Eye (tissue), 1 donor: ENCODE measurements at regions not wholly inside any gene's neighbourhood (a gene's known extent, or its start where the extent isn't known, plus 50 kb on each side); places are given as distances from the start of the nearest gene placed in this dataset.
A peak's percentile ranks its signal among the peaks of the same experiment; 100 is the strongest.

Experiments used
- DNase-seq: peaks from one replicate; pipeline ENCODE4 v3.0.0-alpha.2; 2015

DNA sequence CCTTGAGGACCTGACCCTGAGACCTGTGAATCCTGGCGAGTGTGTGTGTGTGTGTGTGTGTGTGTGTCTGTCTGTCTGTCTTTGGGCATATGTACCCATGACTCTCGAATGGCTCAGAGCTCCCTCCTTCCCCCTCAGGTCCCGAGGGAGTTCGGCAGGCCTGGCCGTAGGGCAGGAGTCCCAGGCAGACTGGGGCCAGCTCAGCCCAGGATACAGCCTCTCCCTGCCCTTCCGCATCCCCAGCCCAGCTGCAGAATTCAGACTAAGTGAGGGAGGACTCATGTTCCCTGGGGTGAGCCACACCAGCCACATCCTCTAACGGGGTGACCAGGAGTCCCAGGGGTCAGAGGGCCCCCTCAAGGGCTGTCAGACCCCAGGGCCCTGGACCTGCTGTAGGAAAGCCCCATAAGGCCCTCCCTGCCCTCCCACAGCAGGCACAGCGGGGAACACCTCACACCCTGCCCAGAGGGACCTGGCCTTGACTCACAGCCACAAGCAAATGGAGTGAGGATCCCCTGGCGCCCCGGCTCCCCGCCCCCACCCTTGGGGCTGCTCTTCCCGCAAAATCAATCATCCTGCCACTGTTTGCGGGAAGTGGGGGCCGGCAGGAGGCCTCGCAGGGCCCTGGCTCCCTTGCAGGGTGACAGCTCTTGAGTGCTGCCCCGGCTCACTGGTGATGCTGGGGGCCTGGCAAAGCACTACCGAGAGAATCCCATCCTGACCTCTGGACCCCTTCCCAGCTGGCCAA is 101.7 kb upstream of the CASZ1 start:
- no peak for DNase-seq

DNA sequence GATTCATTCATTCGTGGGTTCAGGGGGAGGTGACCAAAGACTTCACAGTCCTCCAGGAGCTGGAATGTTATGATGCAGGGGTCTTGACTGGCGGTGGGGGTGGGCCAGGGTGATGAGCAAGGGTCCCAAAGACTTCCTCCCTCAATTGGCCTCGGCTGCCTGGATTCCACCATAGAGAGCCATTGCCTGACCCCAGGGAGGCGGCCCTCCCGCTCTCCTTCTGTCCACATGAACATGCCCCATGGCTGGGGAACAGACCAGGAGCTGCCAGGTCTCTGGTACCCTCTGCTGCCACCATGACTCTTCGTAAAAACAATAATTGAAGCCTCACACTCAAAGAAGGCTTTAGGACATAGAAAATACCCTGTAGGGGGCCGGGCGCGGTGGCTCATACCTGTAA is 102.5 kb upstream of the CASZ1 start:
- no peak for DNase-seq

DNA sequence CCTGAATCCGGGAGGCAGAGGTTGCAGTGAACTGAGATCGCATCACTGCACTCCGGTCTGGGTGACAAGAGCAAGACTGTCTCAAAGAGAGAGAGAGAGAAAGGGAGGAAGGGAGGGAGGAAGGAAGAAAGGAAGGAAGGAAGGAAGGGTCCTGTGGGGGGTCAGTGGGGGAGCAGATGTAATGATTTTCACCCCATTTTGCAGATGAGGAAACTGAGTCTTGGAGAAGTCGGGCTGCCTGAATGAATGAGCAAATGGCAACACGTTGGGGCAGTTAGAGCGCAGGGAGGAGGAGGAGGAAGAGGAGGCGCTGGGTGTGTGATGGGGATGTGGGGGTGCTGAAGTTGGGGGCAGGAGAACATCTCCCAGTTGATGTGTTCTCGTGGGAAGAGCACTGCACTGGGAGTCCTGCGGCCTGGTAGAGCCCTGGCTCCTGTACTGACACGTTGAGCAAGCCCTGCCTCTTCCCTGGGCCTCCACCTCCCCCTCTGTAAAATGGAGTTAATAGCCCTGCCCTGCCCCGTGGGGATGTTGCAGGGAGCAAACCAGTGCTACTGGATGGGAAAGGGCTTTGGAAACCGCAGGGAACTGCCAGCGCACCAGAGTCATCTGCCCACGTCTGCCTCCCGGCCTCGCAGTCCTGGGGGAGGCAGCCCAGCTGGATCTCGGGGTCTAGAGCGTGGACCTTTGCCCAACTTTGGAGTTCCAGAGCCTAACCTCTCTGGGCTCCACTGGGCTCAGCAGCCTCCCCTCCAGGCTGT is 103.2 kb upstream of the CASZ1 start:
- no peak for DNase-seq

DNA sequence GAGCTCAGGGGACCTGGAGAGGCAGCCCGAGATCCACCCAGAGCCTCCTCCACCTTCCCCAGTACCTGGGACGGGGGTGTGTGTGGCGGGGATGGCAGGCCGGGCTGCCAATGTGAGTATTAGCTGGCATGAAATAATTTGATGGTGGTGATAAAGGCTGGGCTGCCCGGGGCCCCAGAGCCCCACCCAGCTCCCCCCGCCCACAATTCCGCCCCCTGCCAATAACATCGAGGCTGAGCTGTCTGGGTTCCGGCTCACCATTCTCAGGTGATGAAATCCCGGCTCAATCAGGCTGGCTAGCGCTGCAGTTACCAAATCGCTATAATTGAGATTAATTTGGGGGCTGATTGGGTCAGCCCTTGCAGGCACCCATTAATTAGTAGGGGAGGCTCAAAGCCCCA is 103.8 kb upstream of the CASZ1 start:
- no peak for DNase-seq

- no peak for DNase-seq
These were observed 104.2 kb upstream of the CASZ1 start for GRCh38 chr1:10900691-10901090.

- no peak for DNase-seq
These were observed 104.8 kb upstream of the CASZ1 start for GRCh38 chr1:10901091-10901890.

DNA sequence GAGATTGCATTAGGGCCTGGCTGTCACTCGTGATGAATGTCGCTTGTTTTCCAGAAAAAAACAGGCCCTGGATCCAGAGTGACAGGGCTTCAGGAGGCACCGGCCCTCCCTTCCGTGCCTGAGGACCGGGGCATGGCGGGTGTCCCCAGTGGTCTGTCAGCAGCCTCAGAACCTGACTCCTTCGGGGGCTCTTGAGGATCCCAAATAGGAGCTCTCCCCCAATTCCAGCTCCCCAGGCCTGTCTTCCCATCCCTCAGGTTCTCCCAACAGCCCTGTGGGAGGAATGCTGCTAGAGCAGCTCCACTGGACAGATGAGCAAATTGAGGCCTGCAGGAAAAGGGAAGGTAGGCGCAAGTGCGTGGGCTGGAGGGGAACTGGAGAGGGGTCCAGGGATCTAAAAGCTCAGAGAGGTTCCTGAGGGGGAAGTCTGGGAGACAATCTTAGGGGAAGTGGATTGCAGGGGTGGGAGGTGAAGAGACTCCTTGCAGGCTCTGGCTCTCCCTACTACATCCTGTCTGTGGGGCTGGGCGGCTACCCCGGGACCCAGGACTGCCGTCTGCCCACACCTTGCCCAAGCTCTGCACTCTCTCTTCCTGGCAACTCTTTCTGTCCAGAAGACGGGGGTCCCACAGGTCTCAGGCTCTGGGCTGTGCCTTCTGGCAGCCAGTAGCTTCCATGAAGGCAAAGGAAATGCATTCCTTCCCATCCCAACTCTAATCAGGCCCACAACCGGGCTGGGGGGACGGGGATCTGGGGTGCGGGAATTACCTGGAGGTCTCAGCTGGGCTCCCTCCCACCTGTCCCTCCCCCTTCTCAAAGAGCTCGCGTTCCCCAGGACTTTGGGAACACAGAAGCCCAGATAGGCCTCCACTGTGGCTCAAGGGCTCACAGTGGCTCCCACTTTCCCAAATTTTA is 105.7 kb upstream of the CASZ1 start:
- DNase-seq, result peak; percentile 56

DNA sequence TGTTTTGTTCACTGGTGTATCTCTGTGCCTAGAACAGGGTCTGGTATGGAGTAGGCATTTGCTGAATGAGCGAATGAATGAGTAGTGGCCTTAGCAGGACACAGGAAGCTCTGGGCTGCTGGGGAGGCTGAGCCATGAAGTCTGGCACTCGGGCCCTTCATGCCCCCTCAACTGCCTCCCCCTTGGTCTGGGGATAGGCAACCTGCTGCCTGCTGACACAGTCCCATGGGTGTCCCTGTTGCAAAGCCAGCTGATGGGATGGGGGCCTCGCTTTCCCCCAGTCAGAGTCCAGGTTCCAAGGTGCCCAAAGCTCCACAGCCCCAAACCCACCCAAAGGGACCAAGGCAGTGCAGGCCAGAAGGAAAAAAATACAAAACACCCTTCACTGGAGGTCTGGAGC is 107.0 kb upstream of the CASZ1 start:
- DNase-seq, result no peak

DNA sequence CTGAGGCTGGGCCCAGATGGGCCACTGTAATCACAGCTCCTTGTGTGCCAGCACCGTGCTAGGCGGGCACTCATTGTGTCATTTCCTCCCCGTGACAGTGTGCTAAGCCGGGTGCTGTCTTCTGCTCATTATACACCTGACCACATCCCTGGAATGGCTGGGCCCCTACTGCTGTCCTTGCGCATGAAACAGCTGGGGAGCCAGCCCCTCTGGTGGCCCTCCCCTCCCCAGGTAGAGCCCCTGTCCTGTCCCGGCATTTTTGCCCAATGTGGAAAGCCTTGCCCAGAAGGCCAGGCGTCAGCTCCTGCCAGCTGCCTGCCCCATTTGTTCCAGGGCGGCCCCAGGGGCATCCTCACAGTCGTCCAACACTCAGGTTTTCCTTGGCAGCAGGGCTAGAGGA is 107.4 kb upstream of the CASZ1 start:
- DNase-seq, result no peak

DNA sequence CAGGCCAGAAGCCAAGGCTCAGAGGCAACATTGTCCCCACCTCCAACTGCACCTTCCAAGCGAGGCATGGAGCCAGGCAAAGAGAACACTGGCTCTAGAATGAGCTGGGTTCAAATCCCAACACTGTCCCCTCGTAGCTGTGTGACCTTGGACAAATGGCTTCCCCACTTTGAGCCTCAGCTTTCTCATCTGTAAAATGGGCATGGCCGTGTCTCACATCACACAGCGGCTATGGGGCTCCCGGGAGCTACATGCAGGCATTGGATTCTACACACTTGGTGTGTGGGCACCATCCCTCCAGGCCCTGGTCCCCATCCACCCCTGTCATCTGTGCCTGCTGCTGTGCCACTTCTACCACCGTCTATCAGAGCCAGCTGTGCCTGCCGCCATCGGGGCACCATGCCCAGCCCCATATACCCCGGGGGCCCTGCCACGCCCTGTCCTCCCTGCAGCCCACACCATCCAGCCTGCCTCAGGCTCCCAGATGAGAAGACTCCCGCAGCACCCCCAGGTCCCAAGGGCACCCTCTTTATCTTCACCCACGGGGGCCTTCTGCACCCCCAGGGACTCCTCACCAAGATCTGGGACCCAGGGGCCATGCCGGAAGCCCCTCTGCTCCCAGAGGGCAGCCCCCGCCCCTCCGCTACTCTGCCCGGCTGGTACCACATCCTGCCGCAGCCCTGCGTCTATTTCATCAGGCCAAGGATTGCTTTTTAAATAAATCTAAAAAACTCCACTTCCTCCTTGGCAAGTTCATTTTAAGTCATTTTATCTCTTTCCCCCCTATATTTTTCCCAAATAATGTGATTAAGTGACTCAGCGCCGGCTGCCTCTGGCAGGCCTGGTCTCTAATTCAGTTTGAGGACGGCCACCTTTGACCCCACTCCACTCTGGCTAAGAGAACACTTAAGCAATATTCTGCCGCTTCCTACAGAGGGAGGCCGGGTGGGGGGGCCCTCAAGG is 107.8 kb upstream of the TARDBP start:
- no peak for DNase-seq

- DNase-seq, result no peak
These were observed 106.4 kb upstream of the TARDBP start for GRCh38 chr1:10905841-10906655.

GRCh38 chr1:10906866-10907519 is 105.5 kb upstream of the TARDBP start:
- no peak for DNase-seq

- DNase-seq, result no peak
These were observed 104.2 kb upstream of the TARDBP start for GRCh38 chr1:10908266-10908665.

DNA sequence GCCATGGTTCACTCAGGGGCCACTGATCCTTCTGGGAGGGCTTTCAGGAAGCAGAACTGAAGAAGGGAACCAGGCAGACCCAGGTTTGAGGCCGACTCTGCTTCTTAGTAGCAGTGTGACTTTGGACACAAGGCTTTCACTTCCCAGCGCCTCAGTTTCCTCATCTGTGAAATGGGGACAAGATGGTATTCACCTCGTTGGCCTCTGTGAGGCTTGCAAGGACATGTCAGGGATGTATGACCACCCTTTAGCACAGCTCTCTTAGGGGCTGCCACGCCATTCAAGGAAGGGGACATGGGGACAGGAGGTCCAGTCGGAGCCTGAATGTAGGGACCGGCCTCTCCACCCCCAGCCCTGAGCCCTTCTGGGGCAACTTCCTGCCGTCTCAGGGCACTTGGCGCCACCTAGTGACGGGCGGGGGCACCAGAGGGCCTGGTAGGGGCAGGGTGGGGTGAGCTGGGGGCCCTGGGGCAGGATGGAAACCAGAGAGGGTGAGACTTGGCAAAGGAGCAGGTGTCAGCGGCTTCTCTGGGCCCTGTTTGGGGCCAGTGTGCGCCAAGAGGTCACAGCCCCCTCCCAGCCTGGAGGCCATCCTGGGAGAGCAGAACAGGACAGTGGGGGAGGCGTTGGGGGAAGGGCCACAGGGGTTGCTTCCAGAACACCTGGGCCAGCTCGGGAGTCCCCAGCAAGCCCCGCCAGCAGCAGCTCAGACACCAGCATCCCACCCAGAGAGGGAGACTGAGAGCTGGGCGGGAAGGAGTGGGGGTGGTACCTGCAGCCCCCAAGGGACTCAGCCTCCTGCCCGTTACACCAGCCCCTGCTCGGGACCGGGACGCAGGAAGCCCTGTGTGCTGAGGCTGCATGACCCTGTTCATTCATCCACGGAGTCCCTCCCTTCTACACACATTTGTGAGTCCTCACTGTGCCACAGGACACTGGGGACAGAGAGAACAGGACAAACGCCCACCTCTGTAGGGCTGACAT is 102.5 kb upstream of the TARDBP start:
- DNase-seq, result no peak

- DNase-seq, result no peak
These were observed 101.6 kb upstream of the TARDBP start for GRCh38 chr1:10910681-10911489.

DNA sequence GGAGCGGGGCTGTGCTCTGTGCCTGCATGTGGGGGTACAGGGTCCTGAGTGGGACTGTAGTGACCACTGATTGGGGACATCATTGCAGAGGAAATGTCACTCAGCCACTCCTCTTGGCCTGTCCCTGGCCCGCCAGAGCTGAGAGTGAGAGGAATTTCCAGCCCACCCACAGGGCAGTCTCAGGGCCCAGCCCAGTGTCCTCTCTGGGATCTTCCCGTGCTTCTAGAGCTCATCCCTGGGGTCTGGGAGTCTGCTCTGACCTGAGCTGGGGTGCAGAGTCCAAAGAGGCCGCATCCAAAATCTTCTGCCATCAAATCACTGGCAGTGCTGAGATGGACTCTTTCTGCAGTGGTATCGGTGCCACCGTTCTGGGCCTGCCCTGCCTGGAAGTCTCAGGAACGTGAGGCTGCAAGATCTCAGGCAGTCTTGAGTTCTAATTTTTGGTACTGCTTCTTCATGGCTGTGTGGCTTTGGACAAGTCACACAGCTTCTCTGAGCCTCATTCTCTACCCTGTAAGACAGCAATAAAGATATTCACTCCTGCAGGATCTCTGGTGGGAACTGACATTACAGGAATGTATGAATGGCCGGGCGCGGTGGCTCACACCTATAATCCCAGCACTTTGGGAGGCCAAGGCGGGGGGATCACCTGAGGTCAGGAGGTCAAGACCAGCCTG is 100.8 kb upstream of the TARDBP start:
- DNase-seq, result no peak

DNA sequence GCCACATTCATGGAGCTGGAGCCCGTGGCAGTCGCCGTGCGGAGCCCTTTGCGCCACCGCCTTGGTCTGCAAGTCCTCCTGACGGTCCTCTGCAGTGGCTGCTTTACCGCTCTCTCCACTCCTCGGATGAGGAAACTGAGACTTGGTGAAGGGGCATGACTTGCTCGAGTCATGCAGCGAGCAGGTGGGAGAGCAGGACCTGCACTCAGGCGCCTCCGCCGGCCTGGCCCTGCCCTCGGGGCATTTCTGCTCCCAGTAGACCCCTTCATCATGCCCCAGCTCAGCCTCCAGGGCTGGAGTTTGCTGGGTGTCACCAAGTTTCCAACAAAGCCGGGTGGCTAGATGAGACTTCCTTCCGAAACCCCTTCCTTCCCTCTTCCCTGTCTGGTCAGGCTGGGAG is 100.0 kb upstream of the TARDBP start:
- DNase-seq, result no peak
